ENCODE measurements at regions not wholly inside any gene's neighbourhood (a gene's known extent, or its start where the extent isn't known, plus 50 kb on each side); places are given as distances from the start of the nearest gene placed in this dataset.
"Not testable (repeated sequence)": the region's sequence is repeated elsewhere in the genome, so short reads cannot be mapped to it uniquely, and the experiment has no call there.

DNA sequence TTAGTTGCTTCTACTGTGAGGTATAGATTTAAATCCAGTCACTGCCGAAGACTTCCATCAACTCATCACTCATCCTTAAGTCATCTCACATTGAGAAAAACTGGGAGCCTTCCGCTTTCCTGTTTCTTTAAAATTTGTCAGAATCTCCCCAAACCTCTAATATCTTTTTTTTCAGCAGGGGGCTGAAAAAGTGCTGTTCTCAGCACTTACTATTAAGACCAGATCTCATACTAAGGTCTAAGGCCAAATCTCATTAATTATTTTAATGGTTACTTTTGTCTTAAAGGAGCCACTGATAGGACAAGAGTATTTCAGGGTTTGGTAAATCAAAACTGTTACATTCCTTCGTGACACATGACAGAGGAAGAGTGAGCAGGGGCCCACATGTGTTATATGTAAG lies 134.6 kb upstream of the PRSS3 start:
- Histone ChIP-seq H3K27me3 (no peaks in the 10 kb centered on the region), H3K9me3 (no peaks in the 10 kb centered on the region), H3K36me3 (no peaks in the 10 kb centered on the region), H3K4me3 (no peak overlapping the region), H3K27ac (no peak overlapping the region), H3K4me1 (no peaks in the 10 kb centered on the region)
- ATAC-seq (no peak), DNase-seq (no peak)
- 64% methylated on average over 3 of the region's 3 CpGs for WGBS (ENCODE audit: insufficient coverage, low coverage, low lambda C conversion rate, missing lambda C conversion rate)
- intact Hi-C loops (cut with DNase I) = no loop called here
- no peak for TF ChIP-seq POLR2A (IDR thresholded peaks at IDR 0.05)
- TF ChIP-seq, protein P1, sequence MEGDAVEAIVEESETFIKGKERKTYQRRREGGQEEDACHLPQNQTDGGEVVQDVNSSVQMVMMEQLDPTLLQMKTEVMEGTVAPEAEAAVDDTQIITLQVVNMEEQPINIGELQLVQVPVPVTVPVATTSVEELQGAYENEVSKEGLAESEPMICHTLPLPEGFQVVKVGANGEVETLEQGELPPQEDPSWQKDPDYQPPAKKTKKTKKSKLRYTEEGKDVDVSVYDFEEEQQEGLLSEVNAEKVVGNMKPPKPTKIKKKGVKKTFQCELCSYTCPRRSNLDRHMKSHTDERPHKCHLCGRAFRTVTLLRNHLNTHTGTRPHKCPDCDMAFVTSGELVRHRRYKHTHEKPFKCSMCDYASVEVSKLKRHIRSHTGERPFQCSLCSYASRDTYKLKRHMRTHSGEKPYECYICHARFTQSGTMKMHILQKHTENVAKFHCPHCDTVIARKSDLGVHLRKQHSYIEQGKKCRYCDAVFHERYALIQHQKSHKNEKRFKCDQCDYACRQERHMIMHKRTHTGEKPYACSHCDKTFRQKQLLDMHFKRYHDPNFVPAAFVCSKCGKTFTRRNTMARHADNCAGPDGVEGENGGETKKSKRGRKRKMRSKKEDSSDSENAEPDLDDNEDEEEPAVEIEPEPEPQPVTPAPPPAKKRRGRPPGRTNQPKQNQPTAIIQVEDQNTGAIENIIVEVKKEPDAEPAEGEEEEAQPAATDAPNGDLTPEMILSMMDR (IDR thresholded peaks at IDR 0.05) = no peak

DNA sequence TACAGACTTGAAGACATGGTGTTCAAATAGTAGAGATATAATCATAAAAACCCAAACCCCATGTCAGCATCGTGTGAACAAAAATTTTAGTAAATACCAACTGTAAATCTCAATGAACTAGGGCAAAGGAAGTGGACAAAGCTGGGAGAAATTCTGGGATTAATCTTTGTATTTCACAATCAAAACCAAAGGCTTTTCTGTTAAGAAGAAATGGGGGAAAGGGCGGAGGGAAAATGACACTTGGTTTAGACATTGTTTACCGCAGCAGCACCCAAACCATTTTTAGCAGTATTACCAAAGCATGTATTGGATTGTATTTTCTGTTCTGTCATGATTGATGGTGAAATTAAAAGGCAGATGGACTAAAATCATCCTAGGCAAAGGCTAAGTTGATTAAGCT lies 134.2 kb upstream of the PRSS3 start:
- DNase-seq (no peak), ATAC-seq (no peak)
- intact Hi-C loops (cut with DNase I) = no loop called here
- H3K27me3 ChIP-seq = no peaks in the 10 kb centered on the region
- no peaks in the 10 kb centered on the region for H3K9me3 ChIP-seq
- no peak for TF ChIP-seq POLR2A (IDR thresholded peaks at IDR 0.05)
- TF ChIP-seq, protein P1 (IDR thresholded peaks at IDR 0.05) = no peak
- no peaks in the 10 kb centered on the region for H3K4me1 ChIP-seq
- no peak overlapping the region for H3K4me3 ChIP-seq
- no peak overlapping the region for H3K27ac ChIP-seq
- H3K36me3 ChIP-seq = no peaks in the 10 kb centered on the region
- 61% methylated on average over 3 of the region's 3 CpGs for WGBS (ENCODE audit: insufficient coverage, low coverage, low lambda C conversion rate, missing lambda C conversion rate)

DNA sequence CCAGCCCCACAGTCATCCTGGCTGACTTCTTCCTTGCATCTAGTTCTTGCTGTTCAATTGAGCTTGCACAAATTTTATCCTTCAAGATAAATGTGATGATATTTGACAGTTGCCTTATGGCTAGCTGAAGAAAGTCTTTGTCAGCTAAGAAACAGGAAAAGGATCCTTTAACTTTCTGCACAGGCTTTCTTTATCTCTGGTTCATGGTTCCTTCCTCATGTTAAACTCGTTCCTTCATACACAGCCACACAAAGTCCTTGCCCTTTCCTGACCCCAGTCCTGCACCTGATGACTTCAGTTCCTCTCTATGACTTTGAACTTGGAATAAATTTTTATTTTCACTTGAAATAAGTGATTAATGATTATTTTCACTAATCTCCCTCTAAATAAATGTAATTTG lies 132.5 kb upstream of the PRSS3 start:
- H3K9me3 ChIP-seq = no peaks in the 10 kb centered on the region
- H3K36me3 ChIP-seq = no peaks in the 10 kb centered on the region
- no peak overlapping the region for H3K4me3 ChIP-seq
- no peaks in the 10 kb centered on the region for H3K4me1 ChIP-seq
- H3K27ac ChIP-seq = no peak overlapping the region
- 41% methylated on average over 1 of the region's 1 CpG for WGBS (ENCODE audit: insufficient coverage, low coverage, low lambda C conversion rate, missing lambda C conversion rate)
- H3K27me3 ChIP-seq = no peaks in the 10 kb centered on the region
- ATAC-seq = no peak
- no peak for DNase-seq
- intact Hi-C loops (cut with DNase I) = no loop called here
- no peak for TF ChIP-seq POLR2A (IDR thresholded peaks at IDR 0.05)
- TF ChIP-seq, protein P1 (IDR thresholded peaks at IDR 0.05) = no peak

DNA sequence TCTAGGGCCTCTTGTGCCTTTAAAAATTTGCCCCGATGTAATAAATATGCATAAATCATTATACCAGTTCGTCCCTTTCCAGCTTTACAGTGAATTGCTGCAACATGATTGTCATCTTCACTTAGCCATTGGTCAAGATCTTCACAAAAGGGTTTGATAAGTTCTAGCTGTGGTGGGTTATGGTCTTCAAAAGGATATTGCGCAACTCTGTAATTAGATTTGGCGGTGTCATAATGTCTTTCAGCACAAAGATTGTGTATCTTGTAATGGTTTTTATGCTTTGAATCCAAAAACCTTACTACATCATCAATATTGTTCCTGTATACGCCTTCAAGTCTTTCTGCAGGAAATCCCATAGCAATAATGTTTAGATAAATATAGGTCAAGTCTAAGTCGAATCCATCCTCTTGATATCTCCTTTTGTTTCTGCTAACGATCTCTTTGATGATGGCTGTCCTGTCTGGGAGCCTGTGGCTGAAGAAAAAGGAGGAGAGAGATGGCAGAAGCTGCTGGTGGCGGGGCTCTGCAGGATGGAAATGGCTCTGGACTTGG lies 119.1 kb upstream of the PRSS3 start:
- H3K9me3 ChIP-seq; H3K4me1 ChIP-seq; H3K27ac ChIP-seq; H3K36me3 ChIP-seq; DNase-seq; intact Hi-C loops (cut with DNase I); ATAC-seq; H3K27me3 ChIP-seq: not testable (repeated sequence)
- peak overlapping the region; percentile 37 to 51 (median 42) for H3K4me3 ChIP-seq
- WGBS (ENCODE audit: insufficient coverage, low coverage, low lambda C conversion rate, missing lambda C conversion rate) = 37% methylated on average over 8 of the region's 8 CpGs

DNA sequence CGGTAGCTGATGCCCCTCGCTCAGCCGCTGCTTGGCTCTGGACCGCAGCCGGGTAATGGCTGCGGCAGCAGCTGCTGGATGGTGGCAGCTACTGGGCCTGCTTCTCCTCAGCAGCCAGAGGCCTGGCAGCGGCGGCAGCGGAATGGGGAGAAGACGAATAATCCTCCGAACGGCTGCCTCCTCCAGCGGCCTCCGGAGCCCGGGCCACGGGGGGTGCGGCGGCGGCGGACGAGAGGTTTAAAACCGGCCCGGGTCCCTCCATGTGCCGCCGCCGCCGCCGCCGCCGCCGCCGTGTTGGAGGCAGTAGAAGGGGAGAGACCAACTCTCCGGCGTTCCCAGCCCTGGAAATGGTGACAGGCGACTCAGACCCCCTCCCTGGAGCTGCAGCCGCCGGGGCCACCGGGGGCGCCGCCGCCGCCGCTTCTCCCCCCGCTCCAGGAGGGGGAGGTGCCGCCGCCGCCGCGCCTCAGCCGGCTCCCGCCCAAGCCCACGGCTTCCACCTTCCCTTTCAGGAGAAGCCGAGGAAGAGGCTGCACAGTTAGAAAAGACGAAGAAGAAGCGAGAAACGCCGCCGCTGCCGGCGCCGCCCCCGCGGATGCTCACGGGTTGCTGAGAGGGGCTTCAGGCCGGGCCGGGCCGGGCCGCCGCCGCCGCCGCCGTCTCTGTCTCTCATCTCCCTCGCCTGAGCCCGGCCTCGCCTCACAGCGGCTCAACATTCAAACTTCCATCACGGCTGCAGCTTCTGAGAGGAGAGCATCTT lies 118.4 kb upstream of the PRSS3 start:
- H3K4me3 ChIP-seq = peak overlapping the region; percentile 37 to 51 (median 42)
- TF ChIP-seq, protein P1 (IDR thresholded peaks at IDR 0.05) = no peak
- no peak for TF ChIP-seq POLR2A (IDR thresholded peaks at IDR 0.05)
- WGBS (ENCODE audit: insufficient coverage, low coverage, low lambda C conversion rate, missing lambda C conversion rate) = 6% methylated on average over 15 of the region's 78 CpGs
- H3K4me1 ChIP-seq = no peaks in the 10 kb centered on the region
- intact Hi-C loops (cut with DNase I) = no loop called here
- no peaks in the 10 kb centered on the region for H3K9me3 ChIP-seq
- H3K27ac ChIP-seq = no peak overlapping the region
- DNase-seq (peak; percentile 38 to 52 (median 45)), ATAC-seq (peak; percentile 77 to 82 (median 80))
- H3K27me3 ChIP-seq = peaks cover 6 to 8% of the 10 kb centered on the region in 2 donors
- no peaks in the 10 kb centered on the region for H3K36me3 ChIP-seq

Measured in right lobe of liver (tissue), 6 donors.